DOHH2 (cell line): ENCODE measurements at regions not wholly inside any gene's neighbourhood (a gene's known extent, or its start where the extent isn't known, plus 50 kb on each side); places are given as distances from the start of the nearest gene placed in this dataset.

Experiments used
- H3F3A ChIP-seq: fragments of 200-600 bp; sonication (generic), shearing (Covaris generic); 2 replicates; pipeline ENCODE4 v1.6.0; 2016; ENCODE audit warnings: antibody characterized with exemption, mild to moderate bottlenecking; ENCODE audit not compliant: control insufficient read depth, insufficient read depth
- H3K27ac ChIP-seq: fragments of 200-600 bp; sonication (generic); 2 replicates; pipeline ENCODE4 v1.5.1; 2014; ENCODE audit warnings: low read depth, mild to moderate bottlenecking, low read length, moderate library complexity
- H3K27me3 ChIP-seq: fragments of 200-600 bp; sonication (generic); 2 replicates; pipeline ENCODE4 v1.6.1; 2014; ENCODE audit warnings: mild to moderate bottlenecking, low read length, mixed read lengths; ENCODE audit not compliant: control insufficient read depth
- H3K36me3 ChIP-seq: fragments of 200-600 bp; sonication (generic); 2 replicates; pipeline ENCODE4 v1.6.1; 2014; ENCODE audit warnings: mild to moderate bottlenecking, low read length, moderate library complexity, mixed read lengths; ENCODE audit not compliant: control insufficient read depth
- H3K4me1 ChIP-seq: fragments of 200-600 bp; sonication (generic); 2 replicates; pipeline ENCODE4 v1.6.1; 2014; ENCODE audit warnings: mild to moderate bottlenecking, low read length, mixed read lengths; ENCODE audit not compliant: control insufficient read depth
- H3K4me2 ChIP-seq: fragments of 200-600 bp; sonication (generic); 2 replicates; pipeline ENCODE4 v1.6.0; 2014; ENCODE audit warnings: mild to moderate bottlenecking, low read length, moderate library complexity
- H3K4me3 ChIP-seq: fragments of 200-600 bp; sonication (generic); 2 replicates; pipeline ENCODE4 v1.5.1; 2014; ENCODE audit warnings: mild to moderate bottlenecking, low read length, mixed read lengths
- H3K79me2 ChIP-seq: fragments of 200-600 bp; sonication (generic); 2 replicates; pipeline ENCODE4 v1.6.1; 2014; ENCODE audit warnings: mild to moderate bottlenecking, low read length, mixed read lengths; ENCODE audit not compliant: control insufficient read depth
- H3K9me2 ChIP-seq: fragments of 200-600 bp; sonication (generic); replicated peaks from 2 replicates; pipeline ENCODE4 v1.6.1; 2014; ENCODE audit warnings: mild to moderate bottlenecking, low read length, mixed read lengths; ENCODE audit not compliant: control insufficient read depth
- H3K9me3 ChIP-seq: fragments of 200-600 bp; sonication (generic); 2 replicates; pipeline ENCODE4 v1.6.1; 2014; ENCODE audit warnings: antibody characterized with exemption, low read length, mixed read lengths; ENCODE audit not compliant: control insufficient read depth, insufficient read depth
- H4K20me1 ChIP-seq: fragments of 200-600 bp; sonication (generic); 2 replicates; pipeline ENCODE4 v1.6.0; 2014; ENCODE audit warnings: low read depth, mild to moderate bottlenecking, antibody characterized with exemption, low read length, moderate library complexity; ENCODE audit not compliant: control insufficient read depth, insufficient read depth
- CTCF ChIP-seq: fragments of 200-600 bp; sonication (generic); IDR thresholded peaks from one replicate; pipeline ENCODE4 v1.5.1; 2014; ENCODE audit warnings: antibody characterized with exemption, mild to moderate bottlenecking, low read depth, low read length; ENCODE audit not compliant: poor library complexity, severe bottlenecking
- EZH2phosphoT487 ChIP-seq: fragments of 200-600 bp; sonication (generic); IDR thresholded peaks from 2 replicates; pipeline ENCODE4 v1.6.1; 2017; ENCODE audit warnings: borderline replicate concordance, mild to moderate bottlenecking, antibody characterized with exemption, low read length, moderate library complexity, mixed read lengths

GRCh38 chr5:82389347-82389746 is 111.2 kb upstream of the RPS23 start:
- Histone ChIP-seq H3K27ac (no peak overlapping the region), H3K9me2 (no peaks in the 10 kb centered on the region), H3K4me1 (no peaks in the 10 kb centered on the region), H3K79me2 (no peaks in the 10 kb centered on the region), H3K4me2 (no peak overlapping the region), H4K20me1 (no peaks in the 10 kb centered on the region), H3K9me3 (no peaks in the 10 kb centered on the region), H3K36me3 (no peaks in the 10 kb centered on the region), H3K27me3 (no peaks in the 10 kb centered on the region), H3F3A (no peaks in the 10 kb centered on the region), H3K4me3 (no peak overlapping the region)
- TF ChIP-seq EZH2phosphoT487 (no peak), CTCF (no peak)

- TF ChIP-seq EZH2phosphoT487 = no peak
- TF ChIP-seq CTCF = no peak
- Histone ChIP-seq H3F3A (no peaks in the 10 kb centered on the region), H3K27me3 (no peaks in the 10 kb centered on the region), H3K4me2 (no peak overlapping the region), H3K27ac (no peak overlapping the region), H3K79me2 (no peaks in the 10 kb centered on the region), H3K9me2 (no peaks in the 10 kb centered on the region), H3K4me1 (no peaks in the 10 kb centered on the region), H4K20me1 (no peaks in the 10 kb centered on the region), H3K36me3 (no peaks in the 10 kb centered on the region), H3K9me3 (no peaks in the 10 kb centered on the region), H3K4me3 (no peak overlapping the region)
These were observed 110.0 kb upstream of the RPS23 start for GRCh38 chr5:82388181-82388580.

- Histone ChIP-seq H3K27ac (no peak overlapping the region), H3K36me3 (no peaks in the 10 kb centered on the region), H3K4me3 (no peak overlapping the region), H3K9me2 (no peaks in the 10 kb centered on the region), H3K4me1 (no peaks in the 10 kb centered on the region), H3K4me2 (no peak overlapping the region), H3F3A (no peaks in the 10 kb centered on the region), H3K27me3 (no peaks in the 10 kb centered on the region), H3K9me3 (no peaks in the 10 kb centered on the region), H3K79me2 (no peaks in the 10 kb centered on the region), H4K20me1 (no peaks in the 10 kb centered on the region)
- TF ChIP-seq EZH2phosphoT487 = no peak
- TF ChIP-seq CTCF = no peak
These were observed 109.6 kb upstream of the RPS23 start for GRCh38 chr5:82387819-82388166.

- no peak overlapping the region for H3K4me2 ChIP-seq
- no peak overlapping the region for H3K4me3 ChIP-seq
- H3K79me2 ChIP-seq = no peaks in the 10 kb centered on the region
- no peaks in the 10 kb centered on the region for H3K36me3 ChIP-seq
- H3K27me3 ChIP-seq = no peaks in the 10 kb centered on the region
- H4K20me1 ChIP-seq = no peaks in the 10 kb centered on the region
- no peak overlapping the region for H3K27ac ChIP-seq
- H3K9me3 ChIP-seq = no peaks in the 10 kb centered on the region
- no peaks in the 10 kb centered on the region for H3K9me2 ChIP-seq
- no peaks in the 10 kb centered on the region for H3K4me1 ChIP-seq
- TF ChIP-seq CTCF (no peak), EZH2phosphoT487 (no peak)
- no peaks in the 10 kb centered on the region for H3F3A ChIP-seq
These were observed 109.1 kb upstream of the RPS23 start for GRCh38 chr5:82387001-82387818.
